Caki2 (cell line): ENCODE measurements at regions not wholly inside any gene's neighbourhood (a gene's known extent, or its start where the extent isn't known, plus 50 kb on each side); places are given as distances from the start of the nearest gene placed in this dataset.
"Not testable (repeated sequence)": the region's sequence is repeated elsewhere in the genome, so short reads cannot be mapped to it uniquely, and the experiment has no call there.

Experiments used
- DNase-seq: peaks from one replicate; pipeline ENCODE4 v3.0.0-alpha.2; 2015; ENCODE audit warnings: low read depth
- in situ Hi-C: cut with HindIII; loops from 2 replicates; pipeline ENCODE4 v1.10.0; 2016; ENCODE audit warnings: low sequenced_read_pairs, low pct_unique_long_range_greater_than_20kb, mixed read lengths

DNA sequence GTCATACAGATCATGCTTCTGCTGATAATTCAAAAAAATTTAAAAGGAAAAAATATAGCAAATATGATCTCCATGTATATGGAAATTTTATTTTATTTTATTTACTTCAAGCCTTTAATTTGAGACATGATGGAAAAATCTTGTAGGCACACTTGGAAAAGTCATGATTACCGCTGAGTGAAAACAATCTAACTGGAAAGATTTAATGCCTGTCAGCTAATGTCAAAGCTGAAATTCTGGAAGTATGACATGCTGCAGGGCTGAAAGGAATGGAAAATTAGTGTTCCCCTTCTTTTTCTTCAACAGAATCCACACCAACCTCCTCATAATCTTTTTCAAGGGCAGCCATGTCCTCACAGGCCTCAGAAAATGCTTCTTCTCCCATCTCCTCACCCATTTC, 58.2 kb downstream of the RPRM start:
- no peak for DNase-seq
- in situ Hi-C loops = no loop called here

GRCh38 chr2:153417077-153417476, 61.5 kb downstream of the RPRM start:
- no peak for DNase-seq
- in situ Hi-C loops = no loop called here

DNA sequence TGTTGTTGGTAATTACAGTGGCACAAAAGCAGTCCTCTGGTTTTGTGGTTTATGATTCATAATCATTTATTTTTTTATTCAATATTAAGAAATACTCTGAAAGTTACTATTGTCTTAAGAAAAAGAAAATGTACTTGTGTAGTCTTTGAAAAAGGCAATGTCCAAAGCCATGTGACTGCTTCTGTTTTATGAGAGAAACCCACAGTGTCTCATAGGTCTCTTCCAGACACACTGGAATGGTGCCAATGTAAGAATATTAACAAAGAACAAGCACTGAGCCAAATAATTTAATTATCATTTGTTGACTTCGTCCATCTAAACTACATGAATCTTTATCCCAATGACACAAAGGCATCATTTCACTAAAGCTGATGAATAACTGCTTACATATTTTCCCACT, 62.5 kb downstream of the RPRM start:
- no peak for DNase-seq
- in situ Hi-C loops = no loop called here

DNA sequence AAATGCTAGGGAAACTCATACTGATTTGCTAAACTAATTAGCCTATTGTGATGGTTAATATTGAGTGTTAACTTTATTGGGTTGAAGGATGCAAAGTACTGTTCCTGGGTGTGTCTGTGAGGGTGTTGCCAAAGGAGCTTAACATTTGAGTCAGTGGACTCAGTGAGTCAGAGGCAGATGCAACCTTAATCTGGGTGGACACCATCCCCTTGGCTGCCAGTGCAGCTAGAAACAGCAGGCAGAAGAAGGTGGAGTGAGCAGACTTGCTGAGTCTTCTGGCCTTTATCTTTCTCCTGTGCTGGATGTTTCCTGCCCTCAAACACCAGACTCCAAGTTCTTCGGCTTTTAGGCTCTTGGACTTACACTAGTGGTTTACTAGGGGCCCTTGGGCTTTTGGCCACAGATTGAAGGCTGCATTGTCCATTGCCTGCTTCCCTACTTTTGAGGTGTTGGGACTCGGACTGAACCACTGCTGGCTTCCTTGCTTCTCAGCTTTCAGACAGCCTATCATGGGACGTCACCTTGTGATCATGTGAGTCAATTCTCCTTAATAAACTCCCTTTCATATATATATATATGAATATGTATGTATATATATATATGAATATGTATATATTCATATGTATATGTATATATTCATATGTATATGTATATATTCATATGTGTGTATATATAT, 69.7 kb downstream of the RPRM start:
- no peak for DNase-seq
- in situ Hi-C loops = no loop called here

- in situ Hi-C loops = no loop called here
- no peak for DNase-seq
These were observed 73.4 kb downstream of the RPRM start for GRCh38 chr2:153405196-153405595.

- in situ Hi-C loops = no loop called here
- DNase-seq = no peak
These were observed 73.8 kb downstream of the RPRM start for GRCh38 chr2:153404792-153405191.

- DNase-seq = no peak
- in situ Hi-C loops = no loop called here
These were observed 74.6 kb downstream of the RPRM start for GRCh38 chr2:153403940-153404339.

GRCh38 chr2:153403352-153403751, 75.2 kb downstream of the RPRM start:
- DNase-seq, in situ Hi-C loops: not testable (repeated sequence)

GRCh38 chr2:153394686-153395085, 83.9 kb downstream of the RPRM start:
- in situ Hi-C loops = no loop called here
- no peak for DNase-seq

DNA sequence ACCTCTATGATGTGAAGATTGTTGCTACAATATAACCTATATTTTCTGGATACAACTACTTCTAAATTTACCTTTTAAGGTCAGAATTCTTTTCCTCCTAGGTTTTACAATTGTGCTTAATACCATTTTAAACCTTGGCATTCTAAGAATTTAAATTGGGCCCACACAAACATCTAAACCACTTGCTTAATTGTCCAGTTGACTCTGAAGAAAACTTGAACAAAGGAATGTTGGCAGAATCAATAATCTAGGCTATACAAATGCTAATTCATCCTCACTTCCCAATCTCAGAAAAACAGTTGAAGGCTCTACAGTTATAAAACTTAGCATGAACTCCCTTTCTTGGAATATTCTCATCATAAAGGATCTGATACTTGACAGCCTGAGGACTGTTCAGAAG, 84.3 kb downstream of the RPRM start:
- no peak for DNase-seq
- in situ Hi-C loops = no loop called here

DNA sequence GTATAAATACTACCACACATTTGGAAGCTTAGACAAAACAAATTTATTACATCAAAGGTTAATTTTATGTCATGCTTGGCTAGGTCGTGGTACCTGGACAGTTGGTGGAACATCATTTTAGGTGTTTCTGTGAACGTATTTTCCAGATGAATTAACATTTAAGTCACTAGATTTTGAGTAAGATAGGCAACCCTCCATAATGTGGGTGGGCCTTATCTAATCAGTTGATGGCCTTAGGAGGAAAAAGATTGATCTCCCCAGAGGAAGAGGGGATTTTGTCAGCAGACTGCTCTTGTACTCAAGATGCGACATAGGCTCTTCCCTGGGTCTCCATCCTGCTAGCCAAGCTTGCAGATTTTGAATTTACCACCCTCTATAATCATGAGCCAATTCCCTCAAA, 85.0 kb downstream of the RPRM start:
- no peak for DNase-seq
- in situ Hi-C loops = no loop called here

DNA sequence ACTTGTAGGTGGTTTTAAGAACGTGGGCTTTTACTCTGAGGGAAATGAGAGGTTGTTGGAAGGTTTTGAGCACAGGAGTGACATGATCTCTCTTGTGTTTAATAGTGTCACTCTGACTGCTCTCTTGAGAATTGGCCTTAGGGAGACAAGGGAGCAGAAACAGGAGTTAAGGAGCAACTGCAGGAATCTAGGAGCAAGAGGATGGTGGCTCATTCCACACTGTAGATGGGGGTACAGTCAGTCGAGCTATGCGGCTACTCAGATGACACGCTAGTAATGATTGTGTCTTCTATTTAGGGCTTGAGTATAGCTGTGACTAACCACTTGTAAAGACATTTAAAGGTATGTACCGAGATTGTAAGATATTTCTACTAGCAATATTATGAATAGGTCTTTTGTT, 87.4 kb downstream of the RPRM start:
- in situ Hi-C loops = no loop called here
- no peak for DNase-seq

DNA sequence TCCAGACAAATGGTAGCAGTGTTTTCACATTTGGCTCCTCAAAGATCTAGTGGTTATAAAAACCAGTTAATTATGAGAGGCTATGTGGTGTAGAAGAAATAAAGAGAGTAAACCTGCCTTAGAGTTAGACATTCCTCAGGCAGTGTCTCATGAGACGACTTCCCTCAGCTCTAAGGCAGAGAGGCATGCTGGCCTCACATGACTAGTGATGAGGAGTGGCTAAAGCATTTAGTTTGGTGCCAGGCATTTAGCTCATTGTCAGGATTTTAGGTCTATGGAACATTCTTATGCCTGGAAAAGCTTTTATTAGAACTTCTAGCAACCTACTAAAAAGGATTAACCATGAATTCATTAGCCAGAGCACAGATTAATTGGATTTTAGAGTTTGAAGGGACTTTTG, 90.3 kb downstream of the RPRM start:
- no peak for DNase-seq

DNA sequence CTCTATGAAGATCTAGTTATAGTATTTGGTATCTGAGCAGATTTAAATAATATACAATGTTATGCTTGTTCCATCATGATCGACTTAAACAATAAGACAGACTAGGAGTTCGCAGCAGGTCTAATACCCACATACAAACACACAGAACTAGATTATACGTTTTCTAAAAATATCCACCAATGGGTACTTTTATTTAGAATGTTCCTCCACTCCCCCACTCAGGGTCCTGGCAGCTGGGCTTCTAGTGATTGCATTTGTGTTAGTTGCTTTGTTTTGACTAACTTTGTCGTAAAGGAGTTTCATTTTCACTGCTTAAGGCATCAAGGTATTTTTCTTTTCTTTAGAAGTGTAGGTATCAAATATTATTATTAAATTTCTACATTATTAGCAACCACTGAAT, 91.4 kb downstream of the RPRM start:
- DNase-seq = no peak
- in situ Hi-C loops = no loop called here

More for the DNA sequence above, 90.3 kb downstream of the RPRM start:
- in situ Hi-C loops = no loop called here

- no peak for DNase-seq
- in situ Hi-C loops = no loop called here
These were observed 92.1 kb downstream of the RPRM start for GRCh38 chr2:153386481-153386897.

DNA sequence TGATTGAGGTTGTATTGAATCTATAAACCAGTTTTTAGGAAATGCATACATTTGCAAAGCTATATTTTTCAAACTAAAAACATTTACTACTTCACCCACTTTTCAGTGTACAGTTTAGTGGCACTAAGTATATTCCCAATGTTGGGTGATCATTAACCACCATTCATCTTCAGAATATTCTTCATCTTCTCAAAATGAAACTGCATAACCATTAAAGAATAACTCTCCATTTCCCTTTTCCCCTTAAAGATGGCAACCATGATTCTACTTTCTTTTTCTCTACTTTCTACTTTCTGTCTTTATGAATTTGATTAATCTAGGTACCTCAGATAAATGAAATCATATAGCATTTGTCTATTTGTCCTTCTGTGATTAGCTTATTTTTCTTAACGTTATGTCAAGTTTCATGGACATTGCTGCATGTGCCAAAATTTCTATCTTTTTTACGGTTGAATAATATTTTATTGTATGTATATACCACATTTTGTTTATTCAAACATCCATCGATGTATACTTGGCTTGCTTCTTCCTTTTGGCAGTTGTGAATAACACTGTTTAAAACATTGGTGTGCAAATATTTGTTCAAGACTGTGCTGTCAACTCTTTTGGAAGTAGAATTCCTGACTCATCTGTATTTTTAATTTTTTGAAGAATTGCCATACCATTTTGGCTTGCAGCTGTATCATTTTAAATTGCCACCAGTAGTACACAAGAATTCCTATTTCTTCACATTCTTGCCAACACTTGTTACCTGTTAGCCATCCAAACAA, 104.9 kb downstream of the RPRM start:
- in situ Hi-C loops = no loop called here
- DNase-seq = no peak

- no peak for DNase-seq
- in situ Hi-C loops = no loop called here
These were observed 118.3 kb downstream of the RPRM start for GRCh38 chr2:153360239-153360638.

DNA sequence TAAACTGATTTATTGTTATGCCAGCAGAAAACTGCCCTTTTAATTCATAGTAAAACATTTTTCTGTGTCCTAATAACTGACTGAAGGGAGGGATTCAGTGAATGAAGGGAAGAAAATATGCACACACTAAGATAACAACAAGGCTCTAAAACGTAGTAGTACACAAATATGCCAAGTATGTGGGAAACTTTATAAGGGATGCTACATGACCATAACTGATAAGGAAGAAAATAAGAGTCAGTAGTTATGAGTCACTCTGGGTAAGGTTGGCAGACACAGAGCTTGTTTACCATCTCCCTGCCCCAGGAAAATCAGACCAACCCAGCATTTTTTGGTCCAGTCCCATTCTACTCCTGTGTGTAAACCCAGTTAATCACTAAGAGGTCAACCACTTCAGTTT, 124.2 kb downstream of the RPRM start:
- in situ Hi-C loops = no loop called here
- DNase-seq = no peak

DNA sequence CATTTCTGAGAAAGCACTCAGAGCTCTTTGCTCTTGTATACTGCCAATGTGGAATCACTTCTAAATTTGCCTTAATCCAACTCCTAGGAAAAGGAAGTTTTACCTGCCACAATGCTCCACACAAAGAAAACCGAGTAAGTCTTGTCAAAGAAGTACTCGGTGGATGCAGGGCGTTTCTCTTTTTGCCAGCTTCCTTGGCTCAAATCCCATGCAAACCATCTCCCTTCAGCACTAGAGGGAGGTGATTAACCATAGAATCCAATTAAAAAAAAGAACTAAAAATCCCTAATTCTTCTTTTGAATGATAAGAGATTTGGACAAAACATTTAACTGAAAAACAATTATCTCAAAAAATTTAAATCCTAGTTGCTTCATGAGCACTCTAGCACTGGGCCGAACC, 129.0 kb downstream of the RPRM start:
- no peak for DNase-seq
- in situ Hi-C loops = no loop called here
